NCI-H128 (cell line): ENCODE measurements at regions not wholly inside any gene's neighbourhood (a gene's known extent, or its start where the extent isn't known, plus 50 kb on each side); places are given as distances from the start of the nearest gene placed in this dataset.

Experiments used
- DNase-seq: peaks from one replicate; lab custom pipeline; 2025; ENCODE audit not compliant: unreplicated experiment; lab: John Stamatoyannopoulos, UW

GRCh38 chr22:27634043-27634740 lies 167.4 kb downstream of the MN1 start:
- no peak for DNase-seq

DNA sequence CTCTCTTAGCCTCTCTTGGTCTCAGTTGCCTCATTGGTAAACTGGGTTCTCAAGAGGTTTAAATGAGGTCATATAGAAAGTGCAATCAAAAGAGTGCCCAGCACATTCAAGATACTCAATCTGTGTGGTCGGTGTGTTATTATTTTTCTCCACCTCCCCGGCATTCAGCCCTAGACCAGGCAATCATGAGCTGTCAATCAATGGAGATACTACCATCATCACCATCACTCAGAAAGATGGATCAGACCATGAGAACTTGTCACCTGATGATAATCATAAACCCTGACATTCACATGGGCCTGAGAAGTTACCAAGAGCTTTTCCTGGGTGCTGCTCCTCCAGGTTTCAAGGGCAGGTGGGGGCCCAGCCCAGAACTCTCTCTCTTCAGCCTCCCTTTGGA lies 166.1 kb downstream of the MN1 start:
- no peak for DNase-seq

DNA sequence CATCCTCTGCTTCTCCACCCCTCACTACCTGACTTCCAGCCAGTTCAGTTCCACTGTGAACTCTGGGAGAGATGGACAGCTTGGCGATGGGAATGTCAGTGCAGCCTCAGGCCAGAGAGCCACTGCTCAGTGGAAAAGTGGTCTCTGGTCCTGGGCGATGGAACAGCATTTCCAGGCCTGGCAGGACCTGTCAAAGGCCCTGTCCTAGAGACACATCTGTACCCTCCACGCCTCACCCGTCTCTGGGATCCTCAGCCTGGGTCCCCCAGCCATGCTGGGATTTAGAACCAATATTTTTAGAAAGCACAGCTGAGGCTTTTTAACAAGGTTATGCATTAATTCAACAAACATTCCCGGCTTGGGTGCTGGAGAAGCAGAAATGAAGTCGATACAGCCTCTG lies 165.7 kb downstream of the MN1 start:
- DNase-seq, result no peak

- DNase-seq, result no peak
These were observed 164.6 kb downstream of the MN1 start for GRCh38 chr22:27636716-27637508.

DNA sequence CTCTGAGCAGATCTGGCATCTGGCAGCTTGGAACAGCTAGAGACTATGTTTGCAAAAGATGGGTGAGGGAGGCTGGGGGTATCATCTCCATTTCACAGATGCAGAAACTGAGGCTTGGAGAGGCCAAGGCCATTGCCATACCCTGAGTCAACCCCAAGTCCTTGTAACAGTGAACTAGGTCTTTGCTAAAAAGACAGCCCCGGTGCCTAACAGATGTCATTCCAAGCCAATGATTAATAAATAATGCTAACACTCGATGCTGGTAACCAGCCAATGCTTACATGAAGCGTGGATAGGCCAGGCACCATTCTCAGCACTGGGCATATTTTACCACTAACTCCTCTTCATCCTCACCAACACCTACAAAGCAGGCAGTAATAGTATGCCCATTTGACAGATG lies 164.0 kb downstream of the MN1 start:
- no peak for DNase-seq

DNA sequence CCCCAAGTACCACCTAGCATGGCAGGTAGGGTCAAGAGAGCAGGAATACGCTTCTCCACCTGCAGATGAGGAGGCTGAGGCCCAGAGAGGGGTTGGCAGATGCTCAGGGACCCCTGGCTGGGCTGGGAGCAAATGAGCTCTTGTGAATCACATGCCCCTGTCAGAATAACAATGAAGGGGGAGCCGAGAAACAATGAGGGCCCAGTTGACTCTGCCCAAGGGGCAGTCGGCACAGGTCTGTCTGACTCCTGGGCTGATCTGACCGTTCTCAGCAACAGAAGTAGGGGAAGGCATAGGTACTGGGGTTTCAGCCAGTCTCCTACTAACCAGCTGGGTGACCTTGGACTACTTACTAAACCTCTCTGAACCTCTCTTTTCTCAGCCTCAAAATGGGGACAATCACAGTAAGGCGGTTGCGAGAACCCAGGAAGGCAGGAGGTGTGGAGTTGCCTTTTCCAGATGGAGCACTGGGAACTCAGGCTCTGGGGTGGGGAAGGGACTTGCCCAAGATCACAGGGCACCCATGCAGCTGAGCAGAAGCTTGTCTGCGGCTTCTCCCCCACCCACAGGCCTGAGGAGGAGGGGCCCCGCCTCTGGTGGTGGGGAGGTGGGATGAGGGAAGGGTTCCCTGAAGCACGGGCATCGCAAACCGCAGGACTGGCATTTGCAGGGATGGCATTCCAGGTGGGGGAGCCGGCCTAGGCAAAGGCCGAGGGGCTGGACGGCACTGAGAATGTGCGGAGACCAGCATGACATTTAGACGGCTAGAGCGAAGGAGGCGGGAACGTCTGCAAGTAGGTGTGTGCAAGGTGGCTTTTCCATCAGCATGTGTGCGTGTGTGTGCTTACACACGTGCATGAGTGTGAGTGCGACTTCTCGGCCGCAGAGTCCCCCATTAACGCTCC lies 163.0 kb downstream of the MN1 start:
- no peak for DNase-seq

DNA sequence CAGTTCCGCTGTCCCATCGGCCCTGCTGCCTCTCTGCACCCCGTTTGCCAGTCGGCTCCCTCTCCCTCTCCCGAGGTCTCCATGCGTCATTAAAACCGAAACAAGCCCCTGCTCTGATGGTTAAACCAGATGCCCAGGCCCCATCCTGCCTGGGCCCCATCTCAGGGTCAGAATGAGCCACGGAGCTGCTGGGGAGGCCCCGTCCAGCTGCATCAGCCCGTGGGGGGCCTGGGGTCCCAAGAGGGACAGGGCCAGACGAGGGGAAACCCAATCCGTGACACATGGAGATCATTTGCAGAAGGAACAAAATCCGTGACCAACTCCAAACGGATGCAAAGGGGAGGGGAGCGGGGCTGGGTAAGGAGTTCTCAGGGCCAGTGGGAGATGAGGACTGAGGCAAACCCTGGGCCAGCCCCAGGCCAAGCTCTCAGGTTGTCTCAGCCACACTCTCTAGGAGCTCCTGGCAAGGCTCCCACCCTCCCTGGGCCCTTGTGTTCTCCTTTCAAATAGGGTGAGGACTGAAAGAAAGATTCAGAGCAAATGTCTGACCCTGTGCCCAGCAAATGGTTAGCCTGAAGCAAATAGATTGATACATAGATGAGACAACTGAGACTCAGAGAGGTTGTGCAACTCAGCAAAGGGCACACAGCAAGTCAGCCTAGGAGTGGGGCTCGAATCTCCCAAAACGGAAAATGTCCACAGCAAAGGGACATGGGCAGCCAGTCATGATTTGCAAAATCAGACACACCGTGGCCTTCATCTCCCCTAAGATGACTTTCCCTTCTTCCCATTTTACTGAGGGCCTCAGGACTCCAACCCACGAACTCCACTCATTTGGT lies 162.1 kb downstream of the MN1 start:
- DNase-seq, result no peak

DNA sequence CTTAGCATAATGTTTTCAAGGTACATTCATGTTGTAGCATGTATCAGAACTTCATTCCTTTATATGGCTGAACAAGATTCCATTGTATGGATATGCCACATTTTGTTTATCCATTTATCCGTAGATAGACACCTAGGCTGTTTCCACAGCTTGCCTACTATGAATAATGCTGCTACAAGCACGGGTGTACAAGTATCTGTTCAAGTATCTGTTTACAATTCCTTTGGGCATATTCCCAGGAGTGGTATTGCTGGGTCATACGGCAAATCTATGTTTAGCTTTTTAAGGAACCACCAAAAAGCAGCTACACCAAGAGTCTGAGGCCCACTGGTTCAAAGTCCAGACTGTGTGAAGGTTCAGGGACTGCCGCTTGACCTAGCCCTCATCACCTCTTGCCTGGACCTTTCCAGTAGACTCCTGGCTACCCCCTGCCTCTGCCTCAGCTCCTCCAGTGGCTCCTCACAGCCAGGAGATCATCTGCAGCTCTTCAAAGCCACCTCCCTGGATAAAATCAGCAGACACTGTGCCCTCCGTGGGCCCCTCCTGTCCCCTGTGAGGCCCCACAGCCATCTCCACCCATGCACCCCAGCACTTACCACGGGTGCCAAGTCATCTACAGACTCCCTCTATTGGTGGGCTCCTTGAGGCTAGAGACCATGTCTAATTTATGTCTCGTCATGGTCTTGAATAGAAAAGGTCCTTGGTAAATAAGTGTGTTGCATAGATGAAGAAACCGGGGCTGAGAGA lies 160.3 kb downstream of the MN1 start:
- DNase-seq, result no peak

GRCh38 chr22:27642104-27642800 lies 159.3 kb downstream of the MN1 start:
- no peak for DNase-seq

DNA sequence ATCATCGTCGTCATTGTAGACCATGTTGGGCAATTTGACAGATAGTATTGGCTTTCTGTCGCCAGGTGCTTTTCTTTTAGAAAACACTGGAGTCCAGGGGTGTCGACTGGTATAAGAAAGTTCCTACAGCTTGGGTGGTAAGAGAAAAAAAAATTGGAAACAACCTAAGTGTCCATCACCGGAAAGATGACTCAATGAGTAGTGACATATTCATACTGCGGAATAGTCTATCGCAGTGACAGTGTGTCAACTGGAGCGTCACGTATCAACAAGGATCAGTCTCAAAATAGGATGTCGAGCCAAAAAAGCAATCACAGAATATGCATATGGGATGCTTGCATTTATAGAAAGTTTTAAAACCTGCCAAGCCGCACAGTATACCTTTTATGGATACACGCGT lies 157.6 kb downstream of the MN1 start:
- DNase-seq, result no peak

- DNase-seq, result no peak
These were observed 157.0 kb downstream of the MN1 start for GRCh38 chr22:27644566-27644965.

- no peak for DNase-seq
These were observed 154.0 kb downstream of the MN1 start for GRCh38 chr22:27647540-27647939.

DNA sequence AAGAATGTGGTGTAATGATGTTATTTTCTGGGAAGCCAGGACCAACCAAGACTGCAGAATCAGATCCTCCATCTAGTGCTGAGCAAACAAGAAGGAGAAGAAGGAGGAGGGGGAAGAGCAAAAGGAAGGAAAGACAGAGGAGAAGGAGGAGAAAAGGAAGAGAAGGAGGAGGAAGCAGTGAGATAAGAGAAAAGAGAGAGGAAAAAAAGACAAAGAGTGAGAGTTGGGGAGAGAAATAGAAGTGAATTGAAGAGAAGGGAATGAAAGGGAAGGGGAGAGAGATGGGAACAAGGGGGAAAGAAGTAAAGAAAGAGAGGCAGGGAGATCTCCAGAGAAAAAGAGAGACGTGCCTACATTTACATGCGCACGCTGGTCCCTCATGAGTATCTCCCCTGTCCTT lies 153.5 kb downstream of the MN1 start:
- no peak for DNase-seq

GRCh38 chr22:27648853-27649252 lies 152.7 kb downstream of the MN1 start:
- DNase-seq, result no peak

- no peak for DNase-seq
These were observed 151.0 kb downstream of the MN1 start for GRCh38 chr22:27650572-27650971.

DNA sequence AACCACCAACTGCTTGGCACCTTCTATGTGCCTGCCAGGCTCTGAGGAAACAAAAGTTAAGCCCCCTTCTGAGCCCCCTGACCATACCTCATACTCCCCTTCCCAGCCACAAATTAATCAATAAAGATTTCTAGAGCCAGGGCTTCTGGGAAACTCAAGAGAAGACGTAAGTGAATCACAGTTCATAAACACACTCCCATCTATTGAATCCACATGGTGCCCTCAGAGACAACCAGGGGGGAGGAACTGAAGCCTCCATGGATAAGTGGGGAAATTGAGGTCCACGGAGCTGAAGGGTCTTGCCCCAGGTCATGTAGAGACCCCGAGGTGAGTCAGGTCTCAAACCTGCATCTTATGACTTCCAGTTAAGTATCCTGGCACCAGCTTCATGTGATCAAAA lies 150.6 kb downstream of the MN1 start:
- no peak for DNase-seq

DNA sequence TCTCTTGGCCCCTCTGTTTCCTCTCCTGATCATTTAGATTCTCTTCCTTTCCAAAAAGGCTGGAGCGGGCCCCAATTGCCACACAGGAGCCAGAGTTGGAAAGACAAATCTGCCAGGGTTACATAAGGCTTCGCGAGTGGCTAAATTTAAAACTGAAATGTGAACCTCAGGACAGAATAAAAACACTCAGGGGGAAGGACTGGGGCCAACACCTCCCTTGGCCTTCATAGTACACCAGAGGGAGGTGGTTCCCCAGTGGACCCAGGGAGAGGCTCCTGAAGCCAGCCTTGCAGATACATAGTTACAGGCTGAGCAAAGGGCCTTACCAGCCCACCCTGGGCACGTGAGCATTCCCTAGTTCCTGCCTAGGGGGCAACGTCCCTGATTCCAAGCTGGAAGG lies 150.1 kb downstream of the MN1 start:
- DNase-seq, result no peak

- DNase-seq, result no peak
These were observed 146.8 kb downstream of the MN1 start for GRCh38 chr22:27654546-27655445.
